Gastroesophageal sphincter (tissue), 4 donors: ENCODE measurements at regions not wholly inside any gene's neighbourhood (a gene's known extent, or its start where the extent isn't known, plus 50 kb on each side); places are given as distances from the start of the nearest gene placed in this dataset.
A peak's percentile ranks its signal among the peaks of the same experiment; 100 is the strongest.

Source experiments
- ATAC-seq: fragments of 150-250 bp; one replicate; pipeline ENCODE4 v1.9.1; 2016; ENCODE audit warnings: mild to moderate bottlenecking, moderate library complexity
- H3K27ac ChIP-seq, 4 donors: fragments of 200-600 bp; sonication (generic) in 3 of 4; 1 replicate in 3 of 4; 2 replicates in 1 of 4; pipeline ENCODE4 v1.5.1; 2016 to 2019
- H3K27me3 ChIP-seq: fragments of 200-600 bp; sonication (generic); one replicate; pipeline ENCODE4 v1.5.1; 2019
- H3K36me3 ChIP-seq, 2 donors: fragments of 200-600 bp; sonication (generic); one replicate each; pipeline ENCODE4 v1.5.1; 2019; ENCODE audit warnings: control low read depth in 1 of 2
- H3K4me1 ChIP-seq, 3 donors: fragments of 200-600 bp; sonication (generic); 1 replicate in 2 of 3; 2 replicates in 1 of 3; pipeline ENCODE4 v1.5.1; 2016 to 2019; ENCODE audit warnings: control low read depth in 2 of 3
- H3K4me3 ChIP-seq, 2 donors: fragments of 200-600 bp; sonication (generic); one replicate each; pipeline ENCODE4 v1.5.1; 2019; ENCODE audit warnings: mild to moderate bottlenecking in 1 of 2, moderate library complexity in 1 of 2
- H3K9me3 ChIP-seq, 3 donors: fragments of 200-600 bp; sonication (generic); one replicate each; pipeline ENCODE4 v1.5.1; 2017 to 2019; ENCODE audit warnings: control low read depth in 2 of 3
- CTCF ChIP-seq, 4 experiments: fragments of 200-600 bp in 2 of 4; fragments of 450-650 bp in 2 of 4; sonication (generic) in 1 of 4; IDR thresholded peaks; one replicate each; pipeline ENCODE4 v1.5.1; 2017 to 2019; ENCODE audit warnings: antibody characterized with exemption in 4 of 4, mild to moderate bottlenecking in 2 of 4, moderate library complexity in 2 of 4
- EP300 ChIP-seq: sonication (generic); formaldehyde crosslinking; IDR thresholded peaks from one replicate; pipeline ENCODE4 v1.6.1; 2017; ENCODE audit warnings: antibody characterized with exemption, mild to moderate bottlenecking
- POLR2A ChIP-seq, 2 donors: fragments of 450-650 bp; IDR thresholded peaks; one replicate each; pipeline ENCODE4 v1.6.1; 2017; ENCODE audit warnings: antibody characterized with exemption in 2 of 2, mild to moderate bottlenecking in 2 of 2, moderate library complexity in 1 of 2
- POLR2AphosphoS5 ChIP-seq: sonication (generic); formaldehyde crosslinking; IDR thresholded peaks from one replicate; pipeline ENCODE4 v1.6.1; 2017; ENCODE audit warnings: antibody characterized with exemption
- WGBS, 2 donors: methylation state at CpG; one replicate each; pipeline ENCODE4 v1.1.5; 2018; ENCODE audit warnings: low coverage in 1 of 2; 5-methylcytosine and 5-hydroxymethylcytosine counted together

GRCh38 chr12:93136253-93137055 is 207.4 kb upstream of the EEA1 start:
- Histone ChIP-seq H3K9me3 (no peaks in the 10 kb centered on the region), H3K4me1 (peaks cover 0 to 49% (median 0%) of the 10 kb centered on the region in 3 donors), H3K4me3 (no peak overlapping the region), H3K36me3 (no peaks in the 10 kb centered on the region), H3K27ac (peak overlapping the region; percentile 7 to 72 (median 53)), H3K27me3 (no peaks in the 10 kb centered on the region)
- ATAC-seq: no peak
- TF ChIP-seq POLR2A (IDR thresholded peaks at IDR 0.05) (no peak), CTCF (IDR thresholded peaks at IDR 0.05) (no peak), POLR2AphosphoS5 (no peak), EP300 (no peak)
- WGBS, 2 donors: 81 to 88% methylated on average over 5 to 6 of the region's 6 CpGs

GRCh38 chr12:93137656-93138612 is 208.8 kb upstream of the EEA1 start:
- H3K4me3 ChIP-seq: no peak overlapping the region
- H3K4me1 ChIP-seq: peaks cover 0 to 44% (median 0%) of the 10 kb centered on the region in 3 donors
- no peaks in the 10 kb centered on the region for H3K27me3 ChIP-seq
- no peak for TF ChIP-seq POLR2AphosphoS5
- no peak for TF ChIP-seq POLR2A (IDR thresholded peaks at IDR 0.05)
- no peak for TF ChIP-seq CTCF (IDR thresholded peaks at IDR 0.05)
- TF ChIP-seq EP300: no peak
- 13 to 100% methylated on average over 2 of the region's 6 CpGs for WGBS, 2 donors
- peak; percentile 40 for ATAC-seq
- peak overlapping the region in 3 of 4 donors; percentile 63 to 72 (median 70) for H3K27ac ChIP-seq
- no peaks in the 10 kb centered on the region for H3K9me3 ChIP-seq
- no peaks in the 10 kb centered on the region for H3K36me3 ChIP-seq

GRCh38 chr12:93139028-93139665 is 210.1 kb upstream of the EEA1 start:
- TF ChIP-seq POLR2A (IDR thresholded peaks at IDR 0.05) (no peak), CTCF (IDR thresholded peaks at IDR 0.05) (no peak), EP300 (no peak), POLR2AphosphoS5 (no peak)
- Histone ChIP-seq H3K9me3 (no peaks in the 10 kb centered on the region), H3K27me3 (no peaks in the 10 kb centered on the region), H3K4me1 (peaks cover 0 to 46% (median 0%) of the 10 kb centered on the region in 3 donors), H3K4me3 (no peak overlapping the region), H3K27ac (peak overlapping the region; percentile 9 to 72 (median 45)), H3K36me3 (no peaks in the 10 kb centered on the region)
- 89 to 90% methylated on average over 1 of the region's 1 CpG for WGBS, 2 donors
- no peak for ATAC-seq

- ATAC-seq: no peak
- 100% methylated on average over 1 of the region's 1 CpG; no CpG with 5 or more reads in 1 of the 2 donors for WGBS, 2 donors
- Histone ChIP-seq H3K27me3 (no peaks in the 10 kb centered on the region), H3K4me3 (no peak overlapping the region), H3K4me1 (peaks cover 0 to 49% (median 3%) of the 10 kb centered on the region in 3 donors), H3K9me3 (no peaks in the 10 kb centered on the region), H3K27ac (no peak overlapping the region), H3K36me3 (no peaks in the 10 kb centered on the region)
- no peak for TF ChIP-seq POLR2AphosphoS5
- no peak for TF ChIP-seq EP300
- no peak for TF ChIP-seq POLR2A (IDR thresholded peaks at IDR 0.05)
- no peak for TF ChIP-seq CTCF (IDR thresholded peaks at IDR 0.05)
Observed at GRCh38 chr12:93140325-93140724, 211.2 kb upstream of the EEA1 start.
